ENCODE measurements at regions not wholly inside any gene's neighbourhood (a gene's known extent, or its start where the extent isn't known, plus 50 kb on each side); places are given as distances from the start of the nearest gene placed in this dataset.

DNA sequence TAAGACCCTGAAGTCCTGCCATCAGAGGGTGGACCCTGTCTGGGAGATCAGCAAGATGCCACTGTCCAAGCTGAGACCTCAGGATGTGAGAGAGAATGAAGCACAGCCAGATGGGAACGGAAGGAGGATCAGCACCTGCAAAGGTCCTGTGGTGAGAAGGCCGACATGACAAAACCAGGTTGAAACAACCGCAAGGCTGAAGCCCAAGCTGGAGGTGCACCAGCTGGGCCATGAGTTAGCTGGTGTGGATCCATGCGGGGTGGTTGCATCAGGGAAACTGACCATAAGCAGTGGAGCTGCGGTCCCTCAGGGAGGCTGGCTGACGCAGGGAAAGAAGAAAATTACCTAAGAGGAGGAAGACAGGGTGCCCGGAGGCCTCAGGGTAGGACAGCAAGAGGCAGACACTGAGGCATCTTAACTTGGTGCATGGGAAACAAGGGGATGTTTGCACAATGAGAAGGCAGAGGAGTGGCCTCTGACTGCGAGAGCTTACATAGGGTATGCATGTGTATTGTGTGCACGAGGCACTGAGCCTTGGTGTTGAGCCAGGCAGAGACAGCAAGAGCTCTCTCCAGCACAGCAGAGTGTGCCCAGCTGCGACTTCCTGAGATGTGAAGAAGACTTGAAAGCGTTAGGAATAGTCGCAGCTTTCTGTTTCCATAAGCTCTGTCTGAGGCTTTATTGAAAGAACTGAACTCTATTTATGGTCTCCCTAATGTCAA lies 497.7 kb downstream of the OCA2 start:
- DNase-seq = no peak

GRCh38 chr15:27599034-27599433 lies 500.1 kb downstream of the OCA2 start:
- no peak for DNase-seq

DNA sequence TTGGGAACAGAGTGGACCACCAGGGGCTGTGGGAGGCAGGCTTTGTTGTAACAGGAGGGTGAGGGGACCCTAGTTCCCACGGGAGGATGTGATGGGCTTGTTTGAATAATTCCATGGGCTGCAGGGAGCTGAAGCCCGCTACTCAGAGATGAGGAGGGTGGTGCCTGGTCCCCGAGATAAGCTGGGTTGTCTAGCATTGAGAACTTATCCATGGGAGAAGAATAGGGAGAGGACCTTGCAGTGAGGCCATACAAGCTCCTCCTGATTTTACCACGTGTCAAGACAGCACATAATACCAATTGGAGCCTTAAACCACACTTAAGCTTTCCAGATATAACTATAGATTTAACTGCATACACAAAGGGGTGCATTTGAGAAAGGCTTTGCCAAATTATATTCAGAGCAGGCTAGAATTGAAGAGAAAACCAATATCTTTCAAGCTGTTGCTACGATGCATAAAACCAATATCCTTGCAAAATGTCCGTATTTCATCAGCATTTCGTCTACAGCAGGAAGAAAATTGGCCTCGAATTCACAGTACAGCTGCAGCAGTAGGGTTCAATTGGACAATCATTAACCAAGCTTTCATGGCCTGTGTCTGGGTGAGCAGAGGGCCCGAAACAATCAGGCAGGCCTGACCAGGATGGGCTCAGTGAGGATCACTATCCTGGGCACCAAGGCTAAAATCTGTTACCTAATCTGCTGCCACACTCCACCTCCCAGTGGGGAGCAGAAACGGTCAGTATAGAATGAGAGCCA lies 500.7 kb downstream of the OCA2 start:
- no peak for DNase-seq

- DNase-seq = no peak
Observed at GRCh38 chr15:27595211-27595610, 503.9 kb downstream of the OCA2 start.

DNA sequence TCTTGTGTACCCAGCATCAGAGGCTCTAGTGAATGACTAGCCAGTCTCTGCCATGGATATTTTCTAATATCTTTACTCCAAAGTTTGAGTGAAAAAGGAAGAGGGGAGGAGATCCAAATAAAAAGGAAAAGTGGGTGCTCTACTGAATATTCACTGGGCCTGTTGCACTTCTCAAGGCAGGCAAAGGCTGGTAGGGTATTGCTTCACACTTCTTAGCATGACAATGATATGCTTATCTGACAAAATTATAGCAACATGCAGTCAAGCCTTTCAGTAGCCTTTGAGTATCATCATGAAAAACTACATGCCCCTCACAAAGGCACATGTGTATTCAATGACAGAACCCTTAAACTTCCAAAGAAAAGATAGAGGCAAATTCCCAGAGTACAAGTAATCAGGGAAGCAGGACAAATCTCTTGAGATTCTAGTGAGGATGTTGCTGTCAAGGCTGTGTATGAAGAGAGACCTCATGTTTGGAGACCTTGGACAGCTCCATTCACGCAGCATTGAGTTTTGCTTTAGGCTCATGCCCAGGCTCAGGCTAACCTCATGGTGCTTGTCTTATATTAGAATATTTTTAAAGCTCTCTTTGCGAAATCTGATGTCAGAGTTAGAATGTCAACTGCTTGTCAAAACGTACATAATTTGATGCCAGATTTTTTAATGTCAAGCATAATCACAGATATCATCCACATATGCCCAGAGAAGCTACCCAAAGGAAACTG lies 506.9 kb downstream of the OCA2 start:
- DNase-seq = no peak

Measured in NCI-H1436 treated with DMSO at 0.1 percent for 48 hours (cell line).